ENCODE measurements at regions not wholly inside any gene's neighbourhood (a gene's known extent, or its start where the extent isn't known, plus 50 kb on each side); places are given as distances from the start of the nearest gene placed in this dataset.
A peak's percentile ranks its signal among the peaks of the same experiment; 100 is the strongest.

- no peak for DNase-seq (ENCODE audit: low read depth in 2 of 2)
Measured at GRCh38 chr4:30314001-30314400, 406.2 kb upstream of the PCDH7 start.

GRCh38 chr4:30330894-30331652 lies 389.1 kb upstream of the PCDH7 start:
- DNase-seq (ENCODE audit: low read depth in 2 of 2), result no peak

GRCh38 chr4:30341731-30342130 lies 378.4 kb upstream of the PCDH7 start:
- no peak for DNase-seq (ENCODE audit: low read depth in 2 of 2)

GRCh38 chr4:30350288-30350687 lies 369.9 kb upstream of the PCDH7 start:
- DNase-seq (ENCODE audit: low read depth in 2 of 2), result no peak

- no peak for DNase-seq (ENCODE audit: low read depth in 2 of 2)
Measured at GRCh38 chr4:30354605-30355004, 365.6 kb upstream of the PCDH7 start.

- DNase-seq (ENCODE audit: low read depth in 2 of 2), result no peak
Measured at GRCh38 chr4:30362436-30362835, 357.7 kb upstream of the PCDH7 start.

GRCh38 chr4:30370105-30370504 lies 350.1 kb upstream of the PCDH7 start:
- DNase-seq (ENCODE audit: low read depth in 2 of 2), result no peak

- peak in 1 of 2 donors; percentile 4 for DNase-seq (ENCODE audit: low read depth in 2 of 2)
Measured at GRCh38 chr4:30380404-30380998, 339.7 kb upstream of the PCDH7 start.

GRCh38 chr4:30385650-30386049 lies 334.5 kb upstream of the PCDH7 start:
- DNase-seq (ENCODE audit: low read depth in 2 of 2), result no peak

GRCh38 chr4:30386266-30386895 lies 333.8 kb upstream of the PCDH7 start:
- no peak for DNase-seq (ENCODE audit: low read depth in 2 of 2)

- DNase-seq (ENCODE audit: low read depth in 2 of 2), result no peak
Measured at GRCh38 chr4:30395902-30396301, 324.3 kb upstream of the PCDH7 start.

GRCh38 chr4:30396772-30397475 lies 323.2 kb upstream of the PCDH7 start:
- no peak for DNase-seq (ENCODE audit: low read depth in 2 of 2)

- DNase-seq (ENCODE audit: low read depth in 2 of 2), result no peak
Measured at GRCh38 chr4:30399476-30399875, 320.7 kb upstream of the PCDH7 start.

GRCh38 chr4:30402276-30402675 lies 317.9 kb upstream of the PCDH7 start:
- no peak for DNase-seq (ENCODE audit: low read depth in 2 of 2)

- no peak for DNase-seq (ENCODE audit: low read depth in 2 of 2)
Measured at GRCh38 chr4:30413915-30414314, 306.3 kb upstream of the PCDH7 start.

GRCh38 chr4:30416547-30416946 lies 303.6 kb upstream of the PCDH7 start:
- no peak for DNase-seq (ENCODE audit: low read depth in 2 of 2)

GRCh38 chr4:30427932-30428331 lies 292.2 kb upstream of the PCDH7 start:
- DNase-seq (ENCODE audit: low read depth in 2 of 2), result no peak

- no peak for DNase-seq (ENCODE audit: low read depth in 2 of 2)
Measured at GRCh38 chr4:30429813-30430761, 290.1 kb upstream of the PCDH7 start.

GRCh38 chr4:30434656-30435055 lies 285.5 kb upstream of the PCDH7 start:
- DNase-seq (ENCODE audit: low read depth in 2 of 2), result no peak

GRCh38 chr4:30436394-30436793 lies 283.8 kb upstream of the PCDH7 start:
- DNase-seq (ENCODE audit: low read depth in 2 of 2), result no peak

GRCh38 chr4:30437316-30437715 lies 282.9 kb upstream of the PCDH7 start:
- DNase-seq (ENCODE audit: low read depth in 2 of 2), result no peak

All from activated CD4-positive, alpha-beta T cell treated with anti-CD3 and anti-CD28 coated beads for 24 hours (primary cell).